ENCODE measurements at regions not wholly inside any gene's neighbourhood (a gene's known extent, or its start where the extent isn't known, plus 50 kb on each side); places are given as distances from the start of the nearest gene placed in this dataset.

- intact Hi-C loops (cut with DNase I): no loop called here
- Histone ChIP-seq H3K9me3 (ENCODE audit: control insufficient read depth in 2 of 3, insufficient read depth in 1 of 3, low read length in 3 of 3) (peaks cover 0 to 4% (median 0%) of the 10 kb centered on the region in 3 donors), H3K9ac (ENCODE audit: low read length in 3 of 3) (no peak overlapping the region), H3K27ac (ENCODE audit: low read depth in 2 of 2, low read length in 2 of 2) (no peak overlapping the region), H3K4me1 (ENCODE audit: control insufficient read depth in 2 of 3, insufficient read depth in 2 of 3, low read depth in 1 of 3, low read length in 3 of 3) (no peaks in the 10 kb centered on the region), H3K27me3 (ENCODE audit: control insufficient read depth, insufficient read depth, low read length) (no peaks in the 10 kb centered on the region), H3K36me3 (ENCODE audit: control insufficient read depth in 2 of 3, insufficient read depth in 3 of 3, low read length in 3 of 3) (no peaks in the 10 kb centered on the region), H3K4me3 (ENCODE audit: low read length in 3 of 3) (no peak overlapping the region)
- FAIRE-seq (no peak), DNase-seq (no peak)
- no peak for TF ChIP-seq CTCF (IDR thresholded peaks at IDR 0.05; ENCODE audit: borderline replicate concordance, extremely low read depth, insufficient read depth)
Measured at GRCh38 chr18:75129717-75130477, 79.0 kb downstream of the PTGR3 start.

- FAIRE-seq (no peak), DNase-seq (no peak)
- TF ChIP-seq CTCF (IDR thresholded peaks at IDR 0.05; ENCODE audit: borderline replicate concordance, extremely low read depth, insufficient read depth): no peak
- intact Hi-C loops (cut with DNase I): no loop called here
- Histone ChIP-seq H3K4me1 (ENCODE audit: control insufficient read depth in 2 of 3, insufficient read depth in 2 of 3, low read depth in 1 of 3, low read length in 3 of 3) (no peaks in the 10 kb centered on the region), H3K9me3 (ENCODE audit: control insufficient read depth in 2 of 3, insufficient read depth in 1 of 3, low read length in 3 of 3) (peaks cover 0 to 4% (median 0%) of the 10 kb centered on the region in 3 donors), H3K27ac (ENCODE audit: low read depth in 2 of 2, low read length in 2 of 2) (no peak overlapping the region), H3K27me3 (ENCODE audit: control insufficient read depth, insufficient read depth, low read length) (no peaks in the 10 kb centered on the region), H3K36me3 (ENCODE audit: control insufficient read depth in 2 of 3, insufficient read depth in 3 of 3, low read length in 3 of 3) (no peaks in the 10 kb centered on the region), H3K9ac (ENCODE audit: low read length in 3 of 3) (no peak overlapping the region), H3K4me3 (ENCODE audit: low read length in 3 of 3) (no peak overlapping the region)
Measured at GRCh38 chr18:75128911-75129716, 79.8 kb downstream of the PTGR3 start.

- Histone ChIP-seq H3K9ac (ENCODE audit: low read length in 3 of 3) (no peak overlapping the region), H3K36me3 (ENCODE audit: control insufficient read depth in 2 of 3, insufficient read depth in 3 of 3, low read length in 3 of 3) (no peaks in the 10 kb centered on the region), H3K9me3 (ENCODE audit: control insufficient read depth in 2 of 3, insufficient read depth in 1 of 3, low read length in 3 of 3) (peaks cover 0 to 4% (median 0%) of the 10 kb centered on the region in 3 donors), H3K4me3 (ENCODE audit: low read length in 3 of 3) (no peak overlapping the region), H3K27me3 (ENCODE audit: control insufficient read depth, insufficient read depth, low read length) (no peaks in the 10 kb centered on the region), H3K27ac (ENCODE audit: low read depth in 2 of 2, low read length in 2 of 2) (no peak overlapping the region), H3K4me1 (ENCODE audit: control insufficient read depth in 2 of 3, insufficient read depth in 2 of 3, low read depth in 1 of 3, low read length in 3 of 3) (no peaks in the 10 kb centered on the region)
- no peak for TF ChIP-seq CTCF (IDR thresholded peaks at IDR 0.05; ENCODE audit: borderline replicate concordance, extremely low read depth, insufficient read depth)
- no peak for FAIRE-seq
- intact Hi-C loops (cut with DNase I): no loop called here
- no peak for DNase-seq
Measured at GRCh38 chr18:75128051-75128605, 80.8 kb downstream of the PTGR3 start.

Measured in kidney (tissue), 13 donors.